ENCODE measurements at regions not wholly inside any gene's neighbourhood (a gene's known extent, or its start where the extent isn't known, plus 50 kb on each side); places are given as distances from the start of the nearest gene placed in this dataset.

DNA sequence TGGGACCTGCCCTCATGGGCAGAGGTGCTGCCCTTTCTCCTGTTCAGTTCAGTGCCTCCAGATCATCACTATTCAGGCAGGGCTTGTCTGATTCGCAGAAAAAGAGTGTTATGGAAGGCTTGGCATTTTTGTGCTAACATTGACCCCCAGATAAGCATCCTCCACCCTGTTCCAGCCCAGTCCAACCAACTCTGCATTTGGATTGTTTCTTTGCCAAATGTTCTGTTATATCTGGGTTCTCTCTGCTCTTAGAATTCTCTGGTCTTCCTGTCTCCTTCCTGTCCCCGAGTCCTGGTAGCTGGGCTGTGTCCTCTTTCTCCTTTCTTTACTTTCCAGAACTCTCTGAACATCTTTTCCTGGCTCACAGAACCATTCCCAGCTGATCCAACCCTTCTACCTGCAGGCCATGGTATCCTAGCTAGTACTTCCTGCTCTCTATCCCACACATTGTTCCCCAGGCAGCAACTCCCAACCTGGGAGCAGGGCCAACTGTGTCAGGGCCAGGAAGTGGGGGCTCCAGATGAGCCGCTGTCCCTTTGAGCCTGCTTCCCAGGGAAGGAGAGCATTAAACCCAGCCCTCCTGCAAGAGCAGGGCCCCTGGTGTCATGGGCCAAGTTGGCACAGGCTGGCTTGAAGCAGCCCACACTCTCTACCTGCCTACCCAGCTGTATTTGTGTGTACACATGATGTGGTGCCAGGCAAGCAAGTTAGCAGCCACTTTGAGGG lies 280.7 kb upstream of the CADM1 start:
- TF ChIP-seq, protein P1, sequence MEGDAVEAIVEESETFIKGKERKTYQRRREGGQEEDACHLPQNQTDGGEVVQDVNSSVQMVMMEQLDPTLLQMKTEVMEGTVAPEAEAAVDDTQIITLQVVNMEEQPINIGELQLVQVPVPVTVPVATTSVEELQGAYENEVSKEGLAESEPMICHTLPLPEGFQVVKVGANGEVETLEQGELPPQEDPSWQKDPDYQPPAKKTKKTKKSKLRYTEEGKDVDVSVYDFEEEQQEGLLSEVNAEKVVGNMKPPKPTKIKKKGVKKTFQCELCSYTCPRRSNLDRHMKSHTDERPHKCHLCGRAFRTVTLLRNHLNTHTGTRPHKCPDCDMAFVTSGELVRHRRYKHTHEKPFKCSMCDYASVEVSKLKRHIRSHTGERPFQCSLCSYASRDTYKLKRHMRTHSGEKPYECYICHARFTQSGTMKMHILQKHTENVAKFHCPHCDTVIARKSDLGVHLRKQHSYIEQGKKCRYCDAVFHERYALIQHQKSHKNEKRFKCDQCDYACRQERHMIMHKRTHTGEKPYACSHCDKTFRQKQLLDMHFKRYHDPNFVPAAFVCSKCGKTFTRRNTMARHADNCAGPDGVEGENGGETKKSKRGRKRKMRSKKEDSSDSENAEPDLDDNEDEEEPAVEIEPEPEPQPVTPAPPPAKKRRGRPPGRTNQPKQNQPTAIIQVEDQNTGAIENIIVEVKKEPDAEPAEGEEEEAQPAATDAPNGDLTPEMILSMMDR (IDR thresholded peaks at IDR 0.05 in 4 of 5, conservative IDR thresholded peaks at IDR 0.05 in 1 of 5): no peak
- no peak for TF ChIP-seq POLR2A (IDR thresholded peaks at IDR 0.05)

Measured in gastrocnemius medialis (tissue), 4 donors.